ENCODE measurements at regions not wholly inside any gene's neighbourhood (a gene's known extent, or its start where the extent isn't known, plus 50 kb on each side); places are given as distances from the start of the nearest gene placed in this dataset.
A peak's percentile ranks its signal among the peaks of the same experiment; 100 is the strongest.

GRCh38 chr16:49068224-49068623 lies 213.4 kb downstream of the CBLN1 start:
- no peak for DNase-seq

GRCh38 chr16:49067776-49068175 lies 213.9 kb downstream of the CBLN1 start:
- no peak for DNase-seq

- no peak for DNase-seq
Observed at GRCh38 chr16:49061137-49061714, 220.4 kb downstream of the CBLN1 start.

GRCh38 chr16:49060728-49061127 lies 220.9 kb downstream of the CBLN1 start:
- DNase-seq, result no peak

GRCh38 chr16:49058382-49058781 lies 223.3 kb downstream of the CBLN1 start:
- no peak for DNase-seq

- no peak for DNase-seq
Observed at GRCh38 chr16:49057936-49058335, 223.7 kb downstream of the CBLN1 start.

GRCh38 chr16:49057391-49057790 lies 224.2 kb downstream of the CBLN1 start:
- DNase-seq, result no peak

- no peak for DNase-seq
Observed at GRCh38 chr16:49056546-49056945, 225.1 kb downstream of the CBLN1 start.

GRCh38 chr16:49055824-49056545 lies 225.7 kb downstream of the CBLN1 start:
- peak; percentile 17 for DNase-seq

GRCh38 chr16:49055291-49055690 lies 226.3 kb downstream of the CBLN1 start:
- no peak for DNase-seq

GRCh38 chr16:49054606-49055005 lies 227.0 kb downstream of the CBLN1 start:
- DNase-seq, result no peak

- DNase-seq, result no peak
Observed at GRCh38 chr16:49052846-49053245, 228.8 kb downstream of the CBLN1 start.

- DNase-seq, result no peak
Observed at GRCh38 chr16:49051576-49051975, 230.1 kb downstream of the CBLN1 start.

- no peak for DNase-seq
Observed at GRCh38 chr16:49050607-49051006, 231.0 kb downstream of the CBLN1 start.

GRCh38 chr16:49049644-49050043 lies 232.0 kb downstream of the CBLN1 start:
- no peak for DNase-seq

- no peak for DNase-seq
Observed at GRCh38 chr16:49049191-49049590, 232.4 kb downstream of the CBLN1 start.

GRCh38 chr16:49048557-49048956 lies 233.1 kb downstream of the CBLN1 start:
- no peak for DNase-seq

- DNase-seq, result no peak
Observed at GRCh38 chr16:49036126-49036525, 245.5 kb downstream of the CBLN1 start.

- DNase-seq, result no peak
Observed at GRCh38 chr16:49027420-49027819, 254.2 kb downstream of the CBLN1 start.

GRCh38 chr16:49026566-49027181 lies 255.0 kb downstream of the CBLN1 start:
- no peak for DNase-seq

- no peak for DNase-seq
Observed at GRCh38 chr16:49024896-49025295, 256.7 kb downstream of the CBLN1 start.

GRCh38 chr16:49024016-49024415 lies 257.6 kb downstream of the CBLN1 start:
- no peak for DNase-seq

- peak; percentile 54 for DNase-seq
Observed at GRCh38 chr16:49023050-49023449, 258.6 kb downstream of the CBLN1 start.

GRCh38 chr16:49022351-49022963 lies 259.2 kb downstream of the CBLN1 start:
- no peak for DNase-seq
